Keratinocyte (primary cell): ENCODE measurements at regions not wholly inside any gene's neighbourhood (a gene's known extent, or its start where the extent isn't known, plus 50 kb on each side); places are given as distances from the start of the nearest gene placed in this dataset.

Source experiments
- DNase-seq: peaks from one replicate; pipeline ENCODE4 v3.0.0-alpha.2; 2011; ENCODE audit warnings: low read depth, missing footprints, low spot score
- FAIRE-seq: peaks from 2 replicates; lab custom pipeline; 2011; peaks lifted over from hg19 to GRCh38; lab: Jason Lieb, UNC
- H2AFZ ChIP-seq: 2 replicates; pipeline ENCODE4 v1.6.0; 2012; ENCODE audit warnings: low read length, control low read depth, inconsistent platforms; ENCODE audit not compliant: control insufficient read depth
- H3K27ac ChIP-seq: 2 replicates; pipeline ENCODE4 v1.5.1; 2011; ENCODE audit warnings: low read length; ENCODE audit not compliant: control insufficient read depth, insufficient read depth
- H3K27me3 ChIP-seq: 3 replicates; pipeline ENCODE4 v1.6.0; 2011; ENCODE audit warnings: low read length; ENCODE audit not compliant: control insufficient read depth, insufficient read depth; ENCODE audit errors: extremely low read depth
- H3K36me3 ChIP-seq, 2 experiments: 2 replicates in 1 of 2; 3 replicates in 1 of 2; pipeline ENCODE4 v1.5.1; 2011; ENCODE audit warnings: low read length in 2 of 2, mild to moderate bottlenecking in 1 of 2; ENCODE audit not compliant: control insufficient read depth in 2 of 2, insufficient read depth in 2 of 2; ENCODE audit errors: extremely low read depth in 1 of 2
- H3K4me1 ChIP-seq: 3 replicates; pipeline ENCODE4 v1.5.1; 2011; ENCODE audit warnings: low read length; ENCODE audit not compliant: control insufficient read depth, insufficient read depth; ENCODE audit errors: extremely low read depth
- H3K4me2 ChIP-seq: 3 replicates; pipeline ENCODE4 v1.6.0; 2011; ENCODE audit warnings: low read depth, low read length; ENCODE audit not compliant: control insufficient read depth, insufficient read depth; ENCODE audit errors: extremely low read depth
- H3K4me3 ChIP-seq, 3 experiments: fragments of 200-600 bp in 1 of 3; sonication (generic) in 1 of 3; 2 replicates in 2 of 3; 3 replicates in 1 of 3; pipeline ENCODE4 v1.5.1; 2011 to 2016; ENCODE audit warnings: low read length in 3 of 3, mild to moderate bottlenecking in 3 of 3, control low read depth in 2 of 3, inconsistent platforms in 1 of 3, low read depth in 1 of 3, mixed read lengths in 1 of 3, mixed run types in 1 of 3, moderate library complexity in 1 of 3; ENCODE audit not compliant: control insufficient read depth in 2 of 3, insufficient read depth in 2 of 3; ENCODE audit errors: extremely low read depth in 1 of 3
- H3K79me2 ChIP-seq: 2 replicates; pipeline ENCODE4 v1.6.0; 2012; ENCODE audit warnings: low read length; ENCODE audit not compliant: control insufficient read depth, insufficient read depth
- H3K9ac ChIP-seq: 3 replicates; pipeline ENCODE4 v1.6.0; 2011; ENCODE audit warnings: low read length; ENCODE audit not compliant: control insufficient read depth, insufficient read depth; ENCODE audit errors: extremely low read depth
- H3K9me1 ChIP-seq: 3 replicates; pipeline ENCODE4 v1.6.0; 2011; ENCODE audit warnings: low read length; ENCODE audit not compliant: control insufficient read depth, insufficient read depth; ENCODE audit errors: extremely low read depth
- H3K9me3 ChIP-seq: 2 replicates; pipeline ENCODE4 v1.5.1; 2012; ENCODE audit warnings: low read depth, low read length; ENCODE audit not compliant: control insufficient read depth
- H4K20me1 ChIP-seq: 3 replicates; pipeline ENCODE4 v1.6.0; 2011; ENCODE audit warnings: low read length; ENCODE audit not compliant: control insufficient read depth, insufficient read depth; ENCODE audit errors: extremely low read depth
- EZH2 ChIP-seq: IDR thresholded peaks from one replicate; pipeline ENCODE4 v1.6.1; 2012; ENCODE audit warnings: inconsistent platforms, mild to moderate bottlenecking, low read length, moderate library complexity
- dilution Hi-C: fragments of 300-500 bp; cut with MboI; formaldehyde crosslinking; loops from one replicate; pipeline ENCODE4 v1.7.0; 2020; ENCODE audit warnings: low sequenced_read_pairs; ENCODE audit not compliant: extremely low pct_ligation_motif_present
- TF ChIP-seq, protein P1 (sequence below), 3 experiments: IDR thresholded peaks in 1 of 3; conservative IDR thresholded peaks in 1 of 3; optimal IDR thresholded peaks in 1 of 3; 2 replicates in 2 of 3; 3 replicates in 1 of 3; pipeline versions ENCODE3 to v1.5.1; 2011; ENCODE audit warnings: low read length in 3 of 3, mild to moderate bottlenecking in 3 of 3, moderate library complexity in 2 of 3, control low read depth in 1 of 3, inconsistent platforms in 1 of 3; ENCODE audit not compliant: insufficient read depth in 2 of 3; ENCODE audit errors: extremely low read depth in 1 of 3

DNA sequence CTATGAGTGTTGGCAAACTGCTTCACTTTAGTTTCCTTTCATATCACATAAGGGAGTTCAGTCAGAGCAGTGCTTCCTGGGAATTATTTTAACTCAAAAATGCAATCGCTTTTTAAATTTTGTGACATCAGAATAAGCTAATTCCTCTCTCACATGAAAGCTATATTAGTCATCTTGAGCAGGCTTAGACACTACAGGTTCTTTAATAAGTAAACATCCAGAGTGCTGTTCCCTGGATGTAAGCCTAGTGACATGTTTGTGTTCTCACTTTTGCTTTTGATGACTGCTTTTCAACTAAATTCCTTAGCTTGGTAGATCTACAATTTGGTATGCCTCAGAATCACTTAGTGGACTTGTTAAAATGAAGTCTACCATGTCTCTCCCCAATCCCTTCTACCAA is 252.7 kb upstream of the POU3F2 start:
- Histone ChIP-seq H3K4me3 (no peak overlapping the region), H3K27me3 (no peaks in the 10 kb centered on the region), H3K79me2 (no peaks in the 10 kb centered on the region), H3K9ac (no peak overlapping the region), H3K9me1 (no peaks in the 10 kb centered on the region), H2AFZ (no peak overlapping the region), H3K4me1 (no peaks in the 10 kb centered on the region), H4K20me1 (no peaks in the 10 kb centered on the region), H3K4me2 (no peak overlapping the region), H3K27ac (no peak overlapping the region), H3K36me3 (no peaks in the 10 kb centered on the region), H3K9me3 (no peaks in the 10 kb centered on the region)
- dilution Hi-C loops: no loop called here
- FAIRE-seq (no peak), DNase-seq (no peak)
- TF ChIP-seq EZH2: no peak
- TF ChIP-seq, protein P1, sequence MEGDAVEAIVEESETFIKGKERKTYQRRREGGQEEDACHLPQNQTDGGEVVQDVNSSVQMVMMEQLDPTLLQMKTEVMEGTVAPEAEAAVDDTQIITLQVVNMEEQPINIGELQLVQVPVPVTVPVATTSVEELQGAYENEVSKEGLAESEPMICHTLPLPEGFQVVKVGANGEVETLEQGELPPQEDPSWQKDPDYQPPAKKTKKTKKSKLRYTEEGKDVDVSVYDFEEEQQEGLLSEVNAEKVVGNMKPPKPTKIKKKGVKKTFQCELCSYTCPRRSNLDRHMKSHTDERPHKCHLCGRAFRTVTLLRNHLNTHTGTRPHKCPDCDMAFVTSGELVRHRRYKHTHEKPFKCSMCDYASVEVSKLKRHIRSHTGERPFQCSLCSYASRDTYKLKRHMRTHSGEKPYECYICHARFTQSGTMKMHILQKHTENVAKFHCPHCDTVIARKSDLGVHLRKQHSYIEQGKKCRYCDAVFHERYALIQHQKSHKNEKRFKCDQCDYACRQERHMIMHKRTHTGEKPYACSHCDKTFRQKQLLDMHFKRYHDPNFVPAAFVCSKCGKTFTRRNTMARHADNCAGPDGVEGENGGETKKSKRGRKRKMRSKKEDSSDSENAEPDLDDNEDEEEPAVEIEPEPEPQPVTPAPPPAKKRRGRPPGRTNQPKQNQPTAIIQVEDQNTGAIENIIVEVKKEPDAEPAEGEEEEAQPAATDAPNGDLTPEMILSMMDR (optimal IDR thresholded peaks at IDR 0.05 in 1 of 3, IDR thresholded peaks at IDR 0.05 in 1 of 3, conservative IDR thresholded peaks at IDR 0.05 in 1 of 3; ENCODE audit: extremely low read depth in 1 of 3, insufficient read depth in 2 of 3, low read length in 3 of 3): no peak

DNA sequence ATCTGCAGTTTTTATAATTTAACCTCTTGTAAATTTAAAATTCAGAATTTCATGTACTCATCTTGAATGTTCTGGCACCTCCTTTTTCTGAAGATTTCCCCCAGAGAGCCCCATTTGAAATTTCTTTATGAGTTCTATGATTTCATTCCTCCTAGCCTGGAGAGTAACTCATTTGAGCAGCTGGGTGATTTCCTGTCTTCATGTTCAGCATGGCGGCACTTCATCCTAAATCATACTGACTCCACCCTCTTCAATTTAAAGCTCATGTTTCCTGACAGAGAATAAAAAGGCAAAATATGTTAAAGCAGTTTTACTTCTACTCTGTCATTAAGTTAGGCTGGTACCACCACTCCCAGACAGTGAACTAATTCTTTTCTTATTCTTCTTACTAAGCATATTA is 250.9 kb upstream of the POU3F2 start:
- dilution Hi-C loops: no loop called here
- Histone ChIP-seq H3K27me3 (no peaks in the 10 kb centered on the region), H3K4me2 (no peak overlapping the region), H4K20me1 (no peaks in the 10 kb centered on the region), H2AFZ (no peak overlapping the region), H3K79me2 (no peaks in the 10 kb centered on the region), H3K9me3 (no peaks in the 10 kb centered on the region), H3K4me1 (no peaks in the 10 kb centered on the region), H3K9me1 (no peaks in the 10 kb centered on the region), H3K36me3 (no peaks in the 10 kb centered on the region), H3K4me3 (no peak overlapping the region), H3K27ac (no peak overlapping the region), H3K9ac (no peak overlapping the region)
- TF ChIP-seq, protein P1 (optimal IDR thresholded peaks at IDR 0.05 in 1 of 3, IDR thresholded peaks at IDR 0.05 in 1 of 3, conservative IDR thresholded peaks at IDR 0.05 in 1 of 3; ENCODE audit: extremely low read depth in 1 of 3, insufficient read depth in 2 of 3, low read length in 3 of 3): no peak
- no peak for TF ChIP-seq EZH2
- FAIRE-seq: no peak
- DNase-seq: no peak
